OCI-LY3 (cell line): ENCODE measurements at regions not wholly inside any gene's neighbourhood (a gene's known extent, or its start where the extent isn't known, plus 50 kb on each side); places are given as distances from the start of the nearest gene placed in this dataset.

Source experiments
- EZH2phosphoT487 ChIP-seq: fragments of 200-600 bp; shearing (Covaris generic); IDR thresholded peaks from 2 replicates; pipeline ENCODE4 v1.6.1; 2018; ENCODE audit warnings: antibody characterized with exemption, mixed run types, low read depth
- TF ChIP-seq, protein P1 (sequence below): fragments of 200-600, 300-600 bp; sonication (generic); IDR thresholded peaks from 2 replicates; pipeline ENCODE4 v1.5.1; 2014; ENCODE audit warnings: antibody characterized with exemption, low read length, low read depth

DNA sequence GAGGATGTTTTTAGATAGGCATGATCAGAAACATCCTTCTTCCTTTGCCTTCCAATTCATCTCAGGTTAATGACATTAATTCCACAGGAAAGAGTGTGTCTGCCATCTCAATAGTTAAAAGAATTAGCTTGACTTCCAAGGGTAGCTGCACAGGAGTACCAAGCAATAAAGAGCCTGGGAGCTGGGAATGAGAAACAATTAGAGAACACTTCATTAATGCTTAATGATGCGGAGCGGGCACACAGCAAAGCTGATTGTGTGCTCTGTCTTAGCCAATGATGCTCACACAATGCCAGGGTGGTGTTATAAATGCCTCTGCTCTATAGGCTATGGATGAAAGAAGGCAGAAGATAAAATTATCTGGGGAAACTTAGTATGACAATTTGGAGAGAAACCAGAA is 1052.5 kb upstream of the LCORL start:
- TF ChIP-seq, protein P1, sequence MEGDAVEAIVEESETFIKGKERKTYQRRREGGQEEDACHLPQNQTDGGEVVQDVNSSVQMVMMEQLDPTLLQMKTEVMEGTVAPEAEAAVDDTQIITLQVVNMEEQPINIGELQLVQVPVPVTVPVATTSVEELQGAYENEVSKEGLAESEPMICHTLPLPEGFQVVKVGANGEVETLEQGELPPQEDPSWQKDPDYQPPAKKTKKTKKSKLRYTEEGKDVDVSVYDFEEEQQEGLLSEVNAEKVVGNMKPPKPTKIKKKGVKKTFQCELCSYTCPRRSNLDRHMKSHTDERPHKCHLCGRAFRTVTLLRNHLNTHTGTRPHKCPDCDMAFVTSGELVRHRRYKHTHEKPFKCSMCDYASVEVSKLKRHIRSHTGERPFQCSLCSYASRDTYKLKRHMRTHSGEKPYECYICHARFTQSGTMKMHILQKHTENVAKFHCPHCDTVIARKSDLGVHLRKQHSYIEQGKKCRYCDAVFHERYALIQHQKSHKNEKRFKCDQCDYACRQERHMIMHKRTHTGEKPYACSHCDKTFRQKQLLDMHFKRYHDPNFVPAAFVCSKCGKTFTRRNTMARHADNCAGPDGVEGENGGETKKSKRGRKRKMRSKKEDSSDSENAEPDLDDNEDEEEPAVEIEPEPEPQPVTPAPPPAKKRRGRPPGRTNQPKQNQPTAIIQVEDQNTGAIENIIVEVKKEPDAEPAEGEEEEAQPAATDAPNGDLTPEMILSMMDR = no peak
- no peak for TF ChIP-seq EZH2phosphoT487
